LNCAP (cell line): ENCODE measurements at regions not wholly inside any gene's neighbourhood (a gene's known extent, or its start where the extent isn't known, plus 50 kb on each side); places are given as distances from the start of the nearest gene placed in this dataset.

Source experiments
- TF ChIP-seq, protein P1 (sequence below): fragments of 450-650 bp; IDR thresholded peaks from 2 replicates; pipeline ENCODE4 v1.5.1; 2017; ENCODE audit warnings: mild to moderate bottlenecking

DNA sequence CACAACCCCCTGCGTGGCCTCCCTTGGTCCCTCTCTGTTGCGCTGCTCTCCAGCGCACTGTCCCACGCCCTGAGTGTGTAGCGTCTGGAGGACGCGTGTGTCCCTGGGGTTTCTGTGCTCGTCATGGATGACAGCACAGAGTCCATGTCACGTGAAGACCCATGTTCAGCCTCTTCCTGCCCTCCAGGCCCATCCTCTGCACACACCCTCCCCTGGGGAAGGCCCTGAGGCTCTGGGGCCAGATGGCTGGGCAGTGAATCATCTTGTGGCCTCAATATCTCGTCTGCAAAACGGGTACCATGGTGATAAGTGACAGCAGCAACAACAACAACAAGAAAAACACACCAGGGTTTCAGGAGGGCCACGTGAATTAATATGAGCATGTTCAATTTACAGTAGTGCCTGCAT is 71.5 kb upstream of the ARHGEF7 start:
- TF ChIP-seq, protein P1, sequence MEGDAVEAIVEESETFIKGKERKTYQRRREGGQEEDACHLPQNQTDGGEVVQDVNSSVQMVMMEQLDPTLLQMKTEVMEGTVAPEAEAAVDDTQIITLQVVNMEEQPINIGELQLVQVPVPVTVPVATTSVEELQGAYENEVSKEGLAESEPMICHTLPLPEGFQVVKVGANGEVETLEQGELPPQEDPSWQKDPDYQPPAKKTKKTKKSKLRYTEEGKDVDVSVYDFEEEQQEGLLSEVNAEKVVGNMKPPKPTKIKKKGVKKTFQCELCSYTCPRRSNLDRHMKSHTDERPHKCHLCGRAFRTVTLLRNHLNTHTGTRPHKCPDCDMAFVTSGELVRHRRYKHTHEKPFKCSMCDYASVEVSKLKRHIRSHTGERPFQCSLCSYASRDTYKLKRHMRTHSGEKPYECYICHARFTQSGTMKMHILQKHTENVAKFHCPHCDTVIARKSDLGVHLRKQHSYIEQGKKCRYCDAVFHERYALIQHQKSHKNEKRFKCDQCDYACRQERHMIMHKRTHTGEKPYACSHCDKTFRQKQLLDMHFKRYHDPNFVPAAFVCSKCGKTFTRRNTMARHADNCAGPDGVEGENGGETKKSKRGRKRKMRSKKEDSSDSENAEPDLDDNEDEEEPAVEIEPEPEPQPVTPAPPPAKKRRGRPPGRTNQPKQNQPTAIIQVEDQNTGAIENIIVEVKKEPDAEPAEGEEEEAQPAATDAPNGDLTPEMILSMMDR = no peak

DNA sequence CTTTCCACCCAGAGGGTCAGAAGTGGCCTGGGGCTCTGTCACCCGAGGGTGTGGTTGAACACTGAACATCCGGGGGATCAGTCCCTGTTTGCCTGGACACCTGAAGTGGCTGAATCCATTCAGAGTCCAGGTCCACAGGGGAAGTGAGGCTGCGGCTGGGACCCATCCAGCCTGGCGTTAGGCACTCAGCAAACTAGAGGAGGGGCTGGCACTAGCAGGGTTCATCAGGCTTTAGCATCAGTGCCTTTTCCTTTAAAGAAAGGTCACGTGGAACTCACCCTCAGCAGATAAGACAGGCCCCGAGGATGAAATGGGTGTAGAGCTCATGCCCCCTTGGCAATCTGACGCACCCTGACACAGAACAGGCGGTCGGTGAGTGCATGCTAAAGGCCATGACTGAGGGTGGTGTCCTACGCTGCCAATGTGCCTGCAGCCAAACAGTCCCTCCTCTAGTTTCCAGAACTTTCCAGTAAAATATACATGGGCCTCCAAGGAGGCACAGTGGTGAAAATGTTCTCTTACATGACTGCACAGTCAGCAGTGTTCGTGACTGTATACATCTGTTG is 72.4 kb upstream of the ARHGEF7 start:
- TF ChIP-seq, protein P1 = no peak

DNA sequence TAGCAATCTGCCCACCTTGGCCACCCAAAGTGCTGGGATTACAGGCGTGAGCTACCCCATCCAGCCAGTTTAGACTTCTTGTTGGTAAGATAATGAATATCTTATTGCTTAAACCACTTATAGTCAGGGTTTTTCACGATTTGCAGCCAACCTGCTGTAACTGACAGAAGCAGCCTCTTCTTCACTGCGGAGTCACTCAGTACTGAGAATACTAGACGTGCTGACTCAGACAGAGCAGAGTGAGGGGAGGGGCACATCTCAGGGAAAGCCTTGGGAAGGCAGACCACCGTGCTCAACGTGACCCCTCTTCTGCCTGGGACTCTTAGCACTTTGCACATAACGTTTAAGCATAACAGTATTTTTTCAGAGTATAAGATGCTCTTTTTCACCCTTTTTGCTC is 74.3 kb upstream of the ARHGEF7 start:
- TF ChIP-seq, protein P1 = no peak

DNA sequence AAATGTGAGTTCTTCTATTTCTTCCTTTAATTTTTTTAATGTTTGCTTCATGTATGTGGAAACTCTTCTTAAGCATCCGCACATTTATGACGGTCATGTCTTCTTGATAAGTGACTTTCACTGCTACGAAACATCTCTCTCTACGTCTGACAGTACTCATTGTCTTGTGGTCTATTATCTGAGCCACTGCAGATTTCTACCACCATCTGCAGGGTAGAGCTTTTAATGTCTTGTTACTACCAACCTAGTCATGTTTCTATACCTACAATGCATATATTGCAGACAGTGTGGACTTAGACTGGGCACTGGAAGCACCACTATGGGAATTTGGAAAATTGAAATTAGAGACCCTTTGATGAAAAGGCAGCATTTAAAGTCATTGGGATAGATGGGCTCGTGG is 75.4 kb upstream of the ARHGEF7 start:
- TF ChIP-seq, protein P1 = no peak

DNA sequence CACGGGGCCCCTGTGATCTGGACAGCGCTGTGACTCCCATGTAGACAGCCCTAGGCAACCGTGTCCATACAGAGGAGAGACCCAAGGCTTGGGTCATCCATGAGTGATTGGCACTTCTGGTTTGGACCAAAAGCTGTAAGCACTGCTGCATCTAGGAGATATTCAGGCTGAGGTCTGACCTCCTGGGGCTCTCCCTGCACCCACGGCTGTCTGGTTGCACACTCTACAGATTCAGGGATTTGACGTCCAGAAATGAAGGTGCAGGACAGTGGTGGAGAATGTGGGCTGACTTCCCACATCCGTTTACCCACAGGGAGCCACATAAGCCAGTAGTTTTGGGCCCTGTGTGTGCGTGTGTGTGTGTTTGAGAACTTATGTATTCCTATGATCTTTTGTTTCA is 76.2 kb upstream of the ARHGEF7 start:
- TF ChIP-seq, protein P1 = no peak

DNA sequence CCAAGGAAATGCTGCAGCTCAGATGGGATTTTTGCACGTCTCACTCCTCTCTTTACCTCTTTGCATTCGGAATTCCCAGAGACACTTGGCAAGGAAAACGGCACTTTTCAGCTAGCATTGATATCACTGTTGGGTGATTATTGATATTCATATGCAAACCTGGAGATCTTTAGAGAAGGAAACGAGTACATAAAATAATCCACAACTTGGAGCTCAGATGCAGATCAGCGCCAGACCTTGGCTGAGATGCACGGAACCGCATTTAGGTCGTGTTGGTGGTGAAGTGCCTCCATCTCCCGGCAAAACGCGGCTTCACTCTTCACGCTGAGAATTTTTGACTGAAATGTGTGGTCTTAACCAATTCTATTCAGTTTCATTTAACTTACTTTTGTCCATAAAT is 77.2 kb upstream of the ARHGEF7 start:
- TF ChIP-seq, protein P1 = no peak

DNA sequence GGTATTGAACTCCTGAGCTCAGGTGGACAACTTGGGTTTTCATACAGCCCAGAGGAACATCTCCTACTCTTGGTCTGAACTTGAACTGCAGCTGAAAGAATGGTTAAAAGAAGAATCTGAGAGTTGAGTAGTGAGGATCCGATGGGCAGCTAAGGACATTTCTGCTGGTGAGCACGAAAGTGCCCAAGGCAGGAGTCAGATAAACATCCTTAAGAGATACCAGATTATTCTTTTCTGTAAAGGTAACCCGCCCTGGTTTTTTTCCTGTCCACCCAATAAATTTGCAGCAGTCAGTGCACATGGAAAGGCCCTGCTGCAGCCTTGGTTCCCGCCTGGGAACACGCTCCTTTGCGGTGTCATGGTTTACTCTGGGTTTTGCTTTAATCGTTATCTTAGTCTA is 78.4 kb upstream of the ARHGEF7 start:
- TF ChIP-seq, protein P1 = no peak

DNA sequence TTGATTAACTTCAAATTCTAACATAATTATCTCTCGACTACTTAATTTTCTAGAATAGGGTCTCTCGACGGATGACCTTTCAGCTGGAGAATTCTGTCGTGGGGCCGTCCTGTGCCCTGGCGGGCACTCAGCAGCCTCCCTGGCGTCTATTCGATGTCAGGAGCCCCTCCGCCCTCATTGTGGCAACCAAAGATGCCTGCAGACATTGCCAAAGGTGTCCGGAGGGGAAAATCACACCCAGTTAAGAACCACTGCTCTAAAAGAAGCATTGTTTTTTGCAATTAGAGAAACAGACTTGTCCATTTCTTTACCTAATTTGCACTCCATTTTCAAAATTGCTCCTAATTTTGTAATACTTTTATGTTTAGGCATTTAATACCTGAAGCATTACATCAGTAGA is 79.2 kb upstream of the ARHGEF7 start:
- TF ChIP-seq, protein P1 = no peak
